PFSK-1 (cell line): ENCODE measurements at regions not wholly inside any gene's neighbourhood (a gene's known extent, or its start where the extent isn't known, plus 50 kb on each side); places are given as distances from the start of the nearest gene placed in this dataset.

Experiments used
- FOXP2 ChIP-seq: optimal IDR thresholded peaks from 2 replicates; pipeline ENCODE3; 2011; ENCODE audit warnings: borderline replicate concordance, control low read depth, inconsistent platforms; ENCODE audit not compliant: insufficient read depth; ENCODE audit errors: extremely low read length, extremely low read depth
- POLR2AphosphoS5 ChIP-seq: IDR thresholded peaks from 2 replicates; pipeline ENCODE4 v1.6.1; 2012; ENCODE audit warnings: low read depth, mild to moderate bottlenecking, control low read depth, low read length, moderate library complexity
- SIN3A ChIP-seq: IDR thresholded peaks from 2 replicates; pipeline ENCODE4 v1.6.1; 2012; ENCODE audit warnings: mild to moderate bottlenecking, low read length, moderate library complexity, borderline replicate concordance; ENCODE audit not compliant: insufficient read depth
- TAF1 ChIP-seq: IDR thresholded peaks from 2 replicates; pipeline ENCODE4 v1.6.1; 2012; ENCODE audit warnings: low read length, control low read depth, borderline replicate concordance; ENCODE audit not compliant: insufficient read depth
- TF ChIP-seq, protein P1 (sequence below), 2 experiments: IDR thresholded peaks; 2 replicates each; pipeline versions ENCODE4 v1.6.1 to v1.8.0; 2011 to 2012; ENCODE audit warnings: low read depth in 2 of 2, low read length in 2 of 2, control low read depth in 1 of 2, inconsistent platforms in 1 of 2, mild to moderate bottlenecking in 1 of 2, moderate library complexity in 1 of 2; ENCODE audit not compliant: insufficient read depth in 1 of 2

DNA sequence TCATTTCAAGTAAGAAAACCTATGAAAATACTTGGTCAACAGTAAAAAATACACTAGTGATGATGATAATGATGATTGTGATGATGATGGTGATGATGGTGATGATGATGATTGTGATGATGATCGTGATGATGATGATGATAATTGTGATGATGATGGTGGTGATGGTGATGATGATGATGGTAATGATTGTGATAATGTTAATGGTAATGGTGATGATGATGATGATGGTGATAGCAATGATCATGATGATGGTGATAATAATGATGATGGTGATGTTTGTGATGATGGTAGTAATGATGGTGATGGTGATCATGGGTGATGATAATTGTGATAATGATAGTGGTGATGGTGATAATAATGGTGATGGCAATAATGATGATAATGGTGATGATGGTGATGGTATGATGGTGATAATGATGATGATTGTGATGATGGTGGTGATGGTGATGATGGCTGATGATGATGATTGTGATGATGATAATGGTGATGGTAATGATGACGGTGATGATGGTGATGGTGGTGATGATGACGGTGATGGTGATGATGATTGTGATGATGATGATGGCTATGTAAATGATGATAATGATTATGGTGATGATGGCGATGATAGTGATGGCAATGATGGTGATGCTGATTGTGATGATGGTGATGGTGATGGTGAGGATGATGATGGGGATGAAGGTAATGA lies 62.1 kb downstream of the VCX3A start:
- TF ChIP-seq POLR2AphosphoS5 = no peak

DNA sequence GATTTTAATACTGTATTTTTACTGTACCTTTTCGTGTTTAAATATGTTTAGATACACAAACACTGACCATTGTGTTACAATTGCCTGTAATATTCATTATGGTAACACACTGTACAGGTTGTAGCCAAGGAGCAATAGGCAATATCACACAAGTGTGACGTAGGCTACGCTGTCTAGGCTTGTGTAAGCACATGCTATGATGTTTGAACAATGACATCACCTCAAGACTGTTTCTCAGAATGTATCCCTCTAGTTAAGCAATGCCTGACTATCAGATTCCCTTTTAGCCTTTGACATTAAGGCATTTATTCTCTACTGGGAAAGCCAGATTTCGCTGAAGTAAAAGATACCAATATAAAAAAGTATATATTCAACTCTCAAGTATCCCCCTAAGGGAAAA lies 66.2 kb downstream of the VCX3A start:
- TF ChIP-seq FOXP2 (no peak), TAF1 (no peak), SIN3A (no peak), POLR2AphosphoS5 (no peak)
- TF ChIP-seq, protein P1, sequence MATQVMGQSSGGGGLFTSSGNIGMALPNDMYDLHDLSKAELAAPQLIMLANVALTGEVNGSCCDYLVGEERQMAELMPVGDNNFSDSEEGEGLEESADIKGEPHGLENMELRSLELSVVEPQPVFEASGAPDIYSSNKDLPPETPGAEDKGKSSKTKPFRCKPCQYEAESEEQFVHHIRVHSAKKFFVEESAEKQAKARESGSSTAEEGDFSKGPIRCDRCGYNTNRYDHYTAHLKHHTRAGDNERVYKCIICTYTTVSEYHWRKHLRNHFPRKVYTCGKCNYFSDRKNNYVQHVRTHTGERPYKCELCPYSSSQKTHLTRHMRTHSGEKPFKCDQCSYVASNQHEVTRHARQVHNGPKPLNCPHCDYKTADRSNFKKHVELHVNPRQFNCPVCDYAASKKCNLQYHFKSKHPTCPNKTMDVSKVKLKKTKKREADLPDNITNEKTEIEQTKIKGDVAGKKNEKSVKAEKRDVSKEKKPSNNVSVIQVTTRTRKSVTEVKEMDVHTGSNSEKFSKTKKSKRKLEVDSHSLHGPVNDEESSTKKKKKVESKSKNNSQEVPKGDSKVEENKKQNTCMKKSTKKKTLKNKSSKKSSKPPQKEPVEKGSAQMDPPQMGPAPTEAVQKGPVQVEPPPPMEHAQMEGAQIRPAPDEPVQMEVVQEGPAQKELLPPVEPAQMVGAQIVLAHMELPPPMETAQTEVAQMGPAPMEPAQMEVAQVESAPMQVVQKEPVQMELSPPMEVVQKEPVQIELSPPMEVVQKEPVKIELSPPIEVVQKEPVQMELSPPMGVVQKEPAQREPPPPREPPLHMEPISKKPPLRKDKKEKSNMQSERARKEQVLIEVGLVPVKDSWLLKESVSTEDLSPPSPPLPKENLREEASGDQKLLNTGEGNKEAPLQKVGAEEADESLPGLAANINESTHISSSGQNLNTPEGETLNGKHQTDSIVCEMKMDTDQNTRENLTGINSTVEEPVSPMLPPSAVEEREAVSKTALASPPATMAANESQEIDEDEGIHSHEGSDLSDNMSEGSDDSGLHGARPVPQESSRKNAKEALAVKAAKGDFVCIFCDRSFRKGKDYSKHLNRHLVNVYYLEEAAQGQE (IDR thresholded peaks at IDR 0.05; ENCODE audit: insufficient read depth in 1 of 2, low read depth in 2 of 2, low read length in 2 of 2) = no peak

DNA sequence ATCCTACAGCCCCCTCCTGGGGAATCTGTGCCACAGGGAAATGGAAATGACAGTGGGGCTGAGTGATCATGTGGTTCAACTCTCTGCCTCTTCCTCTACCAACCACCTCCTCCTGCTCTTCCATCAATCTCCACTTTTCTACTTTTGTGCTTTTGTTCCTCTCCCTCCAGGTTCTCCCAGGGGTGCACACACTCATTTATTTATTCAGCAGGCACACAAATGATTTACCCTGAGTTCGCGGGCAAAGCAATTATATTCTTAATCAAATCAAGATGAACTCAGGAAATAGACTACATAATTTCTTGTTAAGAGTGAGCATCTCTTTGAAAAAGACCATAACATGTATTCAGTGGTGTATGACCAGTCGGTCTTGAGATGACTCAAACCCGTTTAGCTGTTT lies 69.2 kb downstream of the VCX3A start:
- TF ChIP-seq, protein P1 (IDR thresholded peaks at IDR 0.05; ENCODE audit: insufficient read depth in 1 of 2, low read depth in 2 of 2, low read length in 2 of 2) = no peak
- no peak for TF ChIP-seq TAF1
- TF ChIP-seq POLR2AphosphoS5 = no peak
- no peak for TF ChIP-seq FOXP2
- no peak for TF ChIP-seq SIN3A

DNA sequence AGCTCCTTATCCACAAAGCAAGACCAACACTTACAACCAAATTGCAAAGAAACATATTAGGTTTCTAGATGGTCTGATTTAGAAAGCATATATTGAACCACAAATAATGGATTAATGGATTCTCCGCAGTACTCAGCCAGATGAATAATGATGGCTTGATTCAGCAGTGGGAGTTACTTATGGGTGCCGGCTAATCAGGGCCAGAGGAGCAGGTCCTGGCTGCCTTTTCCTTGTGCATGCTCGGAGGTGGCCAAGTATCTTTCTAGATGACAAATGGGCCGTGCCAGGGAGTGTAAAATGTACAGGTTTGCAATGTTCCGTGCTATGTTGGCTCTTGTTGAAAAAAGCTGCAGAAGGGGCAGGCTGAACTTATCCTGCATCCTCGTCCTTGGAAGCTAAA lies 70.2 kb downstream of the VCX3A start:
- TF ChIP-seq, protein P1 (IDR thresholded peaks at IDR 0.05; ENCODE audit: insufficient read depth in 1 of 2, low read depth in 2 of 2, low read length in 2 of 2) = no peak
- TF ChIP-seq SIN3A (no peak), TAF1 (no peak), POLR2AphosphoS5 (no peak), FOXP2 (no peak)

DNA sequence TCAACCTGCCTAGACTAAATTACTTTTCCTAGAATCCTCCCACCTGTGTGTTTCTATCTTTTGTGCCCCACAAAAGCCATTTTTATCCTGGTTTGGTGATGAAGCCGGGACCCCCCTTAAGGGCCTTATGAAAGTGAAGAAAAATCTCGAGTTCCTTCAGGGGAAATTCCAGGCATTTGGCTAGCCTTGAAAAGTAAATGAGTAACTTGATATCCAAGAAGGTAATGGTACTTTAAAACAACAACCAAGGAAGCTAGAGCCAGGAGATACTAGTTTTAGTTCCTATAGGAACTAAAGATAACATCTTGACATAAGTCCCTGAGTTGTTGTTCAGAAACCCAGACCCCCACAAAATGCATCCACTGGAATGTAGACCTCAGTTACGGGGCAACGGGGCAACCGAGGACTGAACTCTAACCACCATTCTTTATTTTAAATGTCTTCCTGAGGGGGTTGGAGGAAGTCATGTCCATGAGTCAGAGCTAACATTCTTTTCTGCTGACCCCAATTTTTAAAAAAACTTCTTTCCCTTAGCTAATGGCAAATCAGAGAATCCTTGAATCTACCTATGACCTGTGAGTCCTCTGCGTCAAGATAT lies 73.9 kb downstream of the VCX3A start:
- TF ChIP-seq TAF1 = no peak
- no peak for TF ChIP-seq FOXP2
- TF ChIP-seq POLR2AphosphoS5 = no peak
- TF ChIP-seq, protein P1 (IDR thresholded peaks at IDR 0.05; ENCODE audit: insufficient read depth in 1 of 2, low read depth in 2 of 2, low read length in 2 of 2) = no peak
- TF ChIP-seq SIN3A = no peak
